Hypothalamus (tissue), 51 donors: ENCODE measurements at regions not wholly inside any gene's neighbourhood (a gene's known extent, or its start where the extent isn't known, plus 50 kb on each side); places are given as distances from the start of the nearest gene placed in this dataset.
"Not testable (repeated sequence)": the region's sequence is repeated elsewhere in the genome, so short reads cannot be mapped to it uniquely, and the experiment has no call there.

Experiments used
- DNase-seq, 51 donors: peaks; one replicate each; lab custom pipeline; 2025; lab: John Stamatoyannopoulos, UW

GRCh38 chr2:13332060-13332459 lies 615.3 kb downstream of the TRIB2 start:
- no peak for DNase-seq

- not testable (repeated sequence) for DNase-seq
Measured at GRCh38 chr2:13334071-13334470, 617.3 kb downstream of the TRIB2 start.

DNA sequence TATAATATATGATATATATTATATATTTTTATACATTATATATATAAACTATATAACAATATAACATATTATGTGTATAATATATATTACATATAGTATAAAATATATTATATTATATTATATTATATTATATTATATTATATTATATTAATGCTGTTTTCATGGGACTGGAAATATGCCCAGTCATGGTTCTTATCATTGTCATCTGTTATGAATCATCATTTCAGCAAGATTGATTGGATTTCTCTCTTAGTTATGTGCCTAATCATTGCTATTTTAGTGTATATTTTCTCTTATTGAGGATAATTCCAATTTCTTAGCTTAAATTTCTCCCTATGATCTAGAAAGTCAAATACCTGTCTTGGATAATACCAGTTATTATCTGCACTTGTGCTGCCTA lies 617.8 kb downstream of the TRIB2 start:
- no peak for DNase-seq

DNA sequence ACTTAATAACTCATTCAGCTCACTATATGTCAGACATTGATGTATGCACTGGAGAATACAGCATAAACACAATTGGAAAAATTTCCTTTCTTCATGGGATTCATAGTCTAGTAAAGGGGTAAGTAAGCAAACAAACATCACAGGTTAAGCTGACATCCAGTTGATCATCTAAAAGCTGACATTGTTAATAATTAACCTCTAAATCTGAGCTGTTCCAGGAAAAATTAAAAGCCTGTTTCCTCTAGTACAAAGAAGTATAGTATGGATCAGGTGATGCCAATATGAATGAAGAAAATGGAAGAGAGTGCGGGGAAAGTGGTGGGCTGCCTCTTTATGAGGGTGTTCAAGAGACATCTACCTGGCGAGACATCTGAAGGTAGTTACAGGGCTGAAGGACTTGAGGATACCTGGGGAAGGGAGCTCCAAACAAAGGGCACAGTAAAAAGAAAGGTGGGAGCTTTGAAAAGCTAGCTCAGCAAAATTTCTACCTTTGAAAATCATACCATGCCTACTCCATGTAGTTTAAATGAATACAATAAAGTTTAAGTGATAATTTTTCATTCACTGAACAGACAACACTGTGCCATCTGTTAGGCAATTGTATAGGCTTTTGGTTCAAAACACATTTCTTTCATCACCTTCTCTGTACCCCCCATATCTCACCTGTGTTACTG lies 619.3 kb downstream of the TRIB2 start:
- no peak for DNase-seq

- DNase-seq = no peak
Measured at GRCh38 chr2:13351068-13351467, 634.3 kb downstream of the TRIB2 start.

DNA sequence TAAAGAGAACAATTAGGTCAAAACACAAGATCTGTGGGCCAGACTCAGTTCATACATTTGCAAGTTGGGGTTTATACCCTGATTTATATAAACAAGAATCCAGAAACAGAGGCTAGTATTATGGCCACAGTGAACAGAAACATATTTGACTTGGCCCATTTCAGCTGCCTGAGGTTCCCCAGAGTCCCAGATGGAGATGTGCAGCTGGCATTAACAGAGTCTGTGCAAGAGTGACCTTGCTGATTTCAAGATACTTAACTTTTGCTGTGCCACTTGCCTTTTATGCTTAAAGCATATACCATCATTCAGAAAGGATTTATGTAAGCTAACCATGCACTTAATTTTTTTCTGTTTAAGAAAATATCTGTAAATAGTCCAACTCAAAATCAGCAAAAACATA lies 636.3 kb downstream of the TRIB2 start:
- DNase-seq = no peak

- no peak for DNase-seq
Measured at GRCh38 chr2:13354031-13354430, 637.3 kb downstream of the TRIB2 start.

GRCh38 chr2:13381928-13382327 lies 665.2 kb downstream of the TRIB2 start:
- not testable (repeated sequence) for DNase-seq

- DNase-seq = not testable (repeated sequence)
Measured at GRCh38 chr2:13389172-13389571, 672.4 kb downstream of the TRIB2 start.

GRCh38 chr2:13390676-13391075 lies 673.9 kb downstream of the TRIB2 start:
- DNase-seq = no peak

DNA sequence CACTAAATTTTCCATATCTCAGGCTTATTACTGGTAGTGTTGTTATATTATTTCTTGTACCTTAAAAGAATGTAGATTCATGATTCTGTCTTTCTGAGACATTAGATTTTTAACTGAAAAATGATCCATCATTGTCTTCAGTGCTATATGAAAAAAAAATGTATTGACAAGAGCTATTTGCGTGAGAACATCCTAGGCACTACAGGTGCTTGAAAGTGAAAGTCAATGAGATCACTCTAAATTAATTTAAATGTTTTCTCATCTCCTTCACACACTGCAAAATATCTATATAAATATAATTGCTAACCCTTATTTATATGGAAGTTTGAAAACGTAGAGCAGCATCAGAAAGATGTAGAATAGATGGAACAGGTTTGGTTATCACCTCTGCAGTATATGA lies 684.6 kb downstream of the TRIB2 start:
- no peak for DNase-seq

DNA sequence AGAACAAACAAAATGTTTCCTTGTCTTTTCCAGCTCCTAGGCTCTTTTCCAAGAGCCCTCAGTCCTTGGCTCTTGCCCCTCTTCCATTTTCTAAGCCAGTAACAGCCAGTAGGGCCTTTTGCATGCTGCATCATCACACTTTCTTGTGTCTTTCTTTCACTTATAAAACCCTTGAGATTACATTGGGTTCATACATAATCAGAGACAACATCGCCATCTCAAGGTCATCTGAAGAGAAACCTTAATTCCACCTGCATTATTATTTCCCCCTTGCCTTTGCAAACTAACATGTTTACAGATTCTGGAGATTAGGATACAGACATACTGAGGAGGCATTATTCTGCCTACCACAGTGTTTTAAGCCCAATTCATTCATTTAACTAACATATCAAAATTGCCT lies 697.3 kb downstream of the TRIB2 start:
- no peak for DNase-seq

DNA sequence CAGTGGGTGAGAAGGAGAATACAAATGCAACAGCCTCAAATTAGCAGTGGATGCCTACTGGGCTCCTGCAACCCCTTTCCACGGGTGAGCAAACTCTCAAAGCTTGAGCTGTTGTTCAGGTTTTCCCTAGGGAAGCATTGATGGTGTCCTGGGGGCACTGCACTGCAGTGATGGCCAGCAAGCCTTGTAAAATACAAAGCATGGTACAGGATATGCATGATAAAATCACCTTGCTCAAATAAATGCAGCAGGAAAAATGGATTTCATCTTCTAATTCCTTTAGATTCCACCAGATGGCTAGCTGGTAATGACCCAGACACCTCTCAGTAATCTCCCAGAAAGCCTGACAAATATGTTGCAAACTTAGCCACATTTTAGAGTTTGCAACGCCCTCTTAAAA lies 698.2 kb downstream of the TRIB2 start:
- no peak for DNase-seq

- DNase-seq = no peak
Measured at GRCh38 chr2:13433954-13434353, 717.2 kb downstream of the TRIB2 start.

- DNase-seq = not testable (repeated sequence)
Measured at GRCh38 chr2:13443554-13444261, 727.0 kb downstream of the TRIB2 start.

- DNase-seq = no peak
Measured at GRCh38 chr2:13462464-13462863, 745.7 kb downstream of the TRIB2 start.

- no peak for DNase-seq
Measured at GRCh38 chr2:13466076-13466475, 749.3 kb downstream of the TRIB2 start.

DNA sequence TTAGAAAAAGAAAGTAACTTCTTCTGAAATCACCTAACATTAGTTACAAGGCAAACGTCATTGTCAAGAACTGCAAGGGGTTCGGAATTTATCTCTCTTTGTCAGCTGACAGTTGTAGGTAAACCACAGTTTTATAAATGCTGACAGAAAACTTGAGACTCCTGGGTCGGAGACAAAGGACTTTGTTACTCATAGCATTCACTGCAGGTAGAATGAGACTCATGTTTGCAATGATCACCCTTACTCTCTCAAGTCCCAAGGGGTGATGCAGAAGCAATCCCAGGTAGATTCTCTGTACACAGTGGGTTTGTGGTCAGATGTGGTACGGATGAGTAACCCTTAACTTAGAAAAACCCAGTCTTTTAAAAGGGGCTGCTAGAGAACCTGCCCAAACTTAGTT lies 757.8 kb downstream of the TRIB2 start:
- DNase-seq = no peak

DNA sequence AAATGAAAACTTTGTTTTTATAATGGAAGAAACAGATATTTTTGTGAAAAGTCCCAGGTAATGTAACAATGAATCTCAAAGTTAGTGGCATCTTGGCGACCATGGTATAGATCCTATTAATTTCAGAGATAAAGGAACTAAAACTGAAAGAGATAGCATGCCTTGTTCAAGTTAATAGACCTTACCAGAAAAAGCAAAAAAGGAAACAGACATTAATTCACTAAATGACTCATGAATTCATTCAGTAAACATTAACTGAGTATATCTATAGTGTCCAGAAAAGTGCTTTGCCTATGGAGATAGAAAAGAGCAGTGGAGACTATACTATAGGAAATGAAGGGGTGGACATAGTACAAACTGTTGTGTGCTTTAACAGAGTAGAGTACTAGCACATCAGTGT lies 763.3 kb downstream of the TRIB2 start:
- DNase-seq = no peak

GRCh38 chr2:13481201-13481600 lies 764.5 kb downstream of the TRIB2 start:
- DNase-seq = no peak

DNA sequence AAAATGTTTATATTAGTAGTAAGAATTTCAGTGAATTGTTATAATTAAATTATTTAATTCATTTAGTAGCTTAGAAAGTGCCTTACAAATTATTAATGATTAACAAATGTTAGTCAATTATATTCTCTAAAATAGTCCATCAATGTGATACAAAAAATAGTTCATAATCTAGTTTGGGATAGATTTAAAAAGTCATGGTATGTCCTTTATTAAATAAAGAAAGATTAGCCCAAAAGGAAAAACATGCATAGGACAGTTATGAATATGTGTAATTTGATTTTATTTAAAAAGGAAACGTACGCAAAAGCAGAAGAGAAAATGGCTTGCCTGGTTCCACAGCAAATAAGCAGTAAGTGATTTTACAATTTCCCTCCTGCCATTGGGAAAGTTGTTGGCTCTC lies 768.5 kb downstream of the TRIB2 start:
- DNase-seq = no peak

GRCh38 chr2:13488965-13489364 lies 772.2 kb downstream of the TRIB2 start:
- no peak for DNase-seq

DNA sequence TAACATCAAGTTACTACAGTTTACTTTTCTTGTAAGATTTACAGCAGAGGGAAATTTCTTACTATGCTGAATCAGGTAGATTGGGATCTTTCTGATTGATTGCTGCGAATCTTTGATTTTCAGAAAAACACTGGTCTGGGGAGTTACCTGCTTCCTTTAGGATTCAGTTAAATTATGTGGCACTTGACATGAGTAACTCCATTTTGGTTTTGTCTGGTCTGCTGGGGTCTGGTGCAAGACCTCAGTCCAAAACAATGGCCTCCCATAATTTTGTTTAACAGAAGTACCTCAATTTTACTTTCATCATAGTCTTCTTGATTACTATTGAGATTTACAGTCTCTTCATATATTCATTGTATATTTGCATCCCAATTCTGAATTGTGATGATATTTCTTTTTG lies 775.5 kb downstream of the TRIB2 start:
- no peak for DNase-seq
